GM19467 (cell line): ENCODE measurements at regions not wholly inside any gene's neighbourhood (a gene's known extent, or its start where the extent isn't known, plus 50 kb on each side); places are given as distances from the start of the nearest gene placed in this dataset.
"Not testable (repeated sequence)": the region's sequence is repeated elsewhere in the genome, so short reads cannot be mapped to it uniquely, and the experiment has no call there.

Source experiments
- ATAC-seq: cut with Tn5 transposase; IDR thresholded peaks from one replicate; pipeline ENCODE4 v1.9.1; 2021; ENCODE audit warnings: mild to moderate bottlenecking, moderate library complexity; ENCODE audit not compliant: unreplicated experiment

DNA sequence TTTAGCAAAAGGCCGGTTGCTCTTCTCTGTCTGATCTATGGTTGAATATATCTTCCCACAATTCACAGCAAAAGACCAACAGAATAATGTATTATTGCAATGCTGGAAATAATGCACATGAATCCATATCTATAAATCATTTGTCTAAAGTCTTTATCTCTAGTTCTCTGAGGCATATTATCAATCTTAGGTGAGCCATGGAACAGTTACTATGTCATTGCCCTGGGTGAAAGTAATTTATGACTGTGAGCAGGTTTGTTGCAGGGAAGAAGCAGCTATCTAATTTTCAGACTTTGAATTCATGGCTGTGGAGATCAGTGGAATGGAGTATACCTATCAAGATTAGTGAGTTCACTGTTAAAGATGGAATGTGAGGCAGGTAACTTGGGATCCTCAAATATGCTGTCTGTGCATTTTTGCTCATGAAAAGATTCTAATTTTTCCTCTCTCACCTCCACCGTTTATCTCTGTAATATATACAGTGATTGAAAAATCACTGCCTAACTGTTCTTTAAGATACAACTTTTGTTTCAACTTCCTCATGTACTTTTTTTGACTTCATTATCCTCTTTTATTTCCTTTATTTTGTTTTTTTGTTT is 256.8 kb upstream of the ARSJ start:
- no peak for ATAC-seq

DNA sequence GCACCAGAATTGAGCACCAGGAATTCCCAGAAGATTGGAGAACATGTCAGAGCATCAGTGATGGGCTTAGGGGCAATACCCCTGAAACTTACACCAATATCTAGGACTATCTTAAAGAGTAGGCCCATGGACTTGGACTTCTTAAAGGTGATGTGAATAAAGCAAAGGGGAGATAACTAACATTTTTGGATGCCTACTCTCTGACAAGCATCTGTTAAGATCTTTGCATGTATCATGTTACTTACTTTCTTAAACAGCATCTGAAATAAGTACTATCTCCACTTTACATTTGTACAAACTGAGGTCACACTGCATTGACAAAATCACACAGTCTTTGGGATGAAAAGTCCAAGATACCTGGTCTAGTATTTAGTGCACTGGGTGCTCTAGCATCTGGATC is 258.6 kb upstream of the ARSJ start:
- no peak for ATAC-seq

DNA sequence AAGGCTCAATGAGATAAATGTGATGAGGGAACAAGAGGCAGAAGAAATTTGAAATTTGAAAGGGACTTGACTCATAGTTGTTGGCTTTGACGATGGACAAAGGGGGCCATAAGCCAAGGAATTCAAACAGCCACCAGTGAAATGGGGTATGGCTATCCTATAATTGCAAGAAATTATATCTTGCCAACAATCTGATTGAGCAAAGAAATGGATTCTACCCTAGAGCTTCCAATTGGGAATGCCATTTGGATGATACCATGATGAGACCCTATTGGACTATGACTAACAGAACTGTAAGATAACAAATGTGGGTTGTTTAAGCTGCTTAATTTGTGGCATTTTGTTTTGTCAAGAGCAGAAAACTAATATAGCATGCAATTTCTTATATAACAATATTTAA is 270.1 kb upstream of the ARSJ start:
- no peak for ATAC-seq

DNA sequence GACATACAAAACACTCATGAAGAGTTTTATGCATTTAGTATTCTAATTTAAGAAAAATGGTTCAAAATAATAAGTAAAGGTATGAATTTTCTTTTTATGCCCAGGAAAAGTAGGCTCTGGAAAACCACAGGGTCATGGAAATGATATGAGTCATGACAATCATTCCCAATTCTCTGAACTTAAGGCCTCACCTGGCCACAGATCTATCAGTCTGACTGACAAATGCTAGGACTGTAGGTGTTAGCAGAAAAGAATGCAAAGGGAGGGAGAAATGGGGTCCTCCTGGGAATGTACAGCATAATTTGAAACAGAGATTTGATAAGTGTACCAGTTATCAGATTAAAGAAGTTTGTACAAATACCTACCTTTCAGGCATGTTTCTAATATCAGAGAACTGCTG is 270.5 kb upstream of the ARSJ start:
- ATAC-seq, result no peak

DNA sequence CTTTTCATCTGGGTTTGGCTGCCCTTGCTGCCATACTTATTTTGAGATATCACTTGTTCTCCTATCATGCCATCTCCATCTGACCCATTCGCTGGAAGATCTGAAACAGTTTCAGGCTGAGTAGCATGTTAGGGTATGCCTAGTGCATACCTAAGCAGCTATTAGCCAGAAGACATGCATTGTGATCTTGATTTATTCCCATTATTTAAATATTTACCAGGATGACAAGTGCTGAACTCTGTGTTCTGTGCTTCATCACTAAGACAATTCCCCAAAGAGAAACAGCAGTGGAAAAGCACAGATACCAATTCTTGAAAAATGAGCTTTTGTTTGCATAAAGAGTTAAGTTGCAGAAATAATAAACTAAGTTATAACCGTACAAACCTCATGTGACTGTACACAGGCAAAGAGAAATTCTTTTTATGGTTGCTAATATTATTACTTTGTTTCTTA is 271.0 kb upstream of the ARSJ start:
- ATAC-seq, result no peak

DNA sequence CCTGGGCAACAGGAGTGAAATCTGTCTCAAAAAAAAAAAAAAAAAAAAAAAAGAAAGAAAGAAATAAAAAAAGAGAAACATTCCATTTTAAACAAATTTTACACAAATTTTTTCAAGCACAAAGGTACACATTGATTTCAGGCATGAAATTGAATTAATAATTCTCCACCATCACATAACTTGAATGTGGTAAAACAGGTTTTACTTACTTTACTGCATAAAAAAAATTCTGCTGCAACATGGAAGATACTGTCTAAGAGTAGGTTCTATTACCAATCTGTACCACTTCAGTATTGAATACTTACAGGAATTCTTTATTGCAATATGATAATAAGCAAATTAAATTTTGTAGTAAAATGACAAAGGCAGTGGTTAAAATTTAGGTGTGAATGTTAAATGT is 271.6 kb upstream of the ARSJ start:
- no peak for ATAC-seq

DNA sequence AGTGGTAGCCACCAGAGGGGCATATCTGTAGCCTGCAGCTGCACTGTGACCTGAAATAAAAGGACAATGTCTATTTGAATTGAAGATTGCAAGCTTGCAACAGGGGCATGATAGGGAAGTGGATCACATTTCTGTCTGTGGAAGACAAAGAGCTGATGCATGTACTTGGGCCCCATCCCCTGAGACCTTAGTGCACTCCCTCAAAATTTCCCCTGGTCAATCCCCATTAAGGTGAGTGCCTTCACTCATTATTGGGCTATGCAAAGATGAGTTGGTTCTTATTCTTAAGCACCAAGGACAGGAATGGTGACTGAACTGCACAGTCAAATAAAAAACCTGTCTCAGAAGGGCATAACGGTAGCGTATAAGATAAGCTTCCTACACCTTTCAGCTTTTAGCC is 273.1 kb upstream of the ARSJ start:
- no peak for ATAC-seq

DNA sequence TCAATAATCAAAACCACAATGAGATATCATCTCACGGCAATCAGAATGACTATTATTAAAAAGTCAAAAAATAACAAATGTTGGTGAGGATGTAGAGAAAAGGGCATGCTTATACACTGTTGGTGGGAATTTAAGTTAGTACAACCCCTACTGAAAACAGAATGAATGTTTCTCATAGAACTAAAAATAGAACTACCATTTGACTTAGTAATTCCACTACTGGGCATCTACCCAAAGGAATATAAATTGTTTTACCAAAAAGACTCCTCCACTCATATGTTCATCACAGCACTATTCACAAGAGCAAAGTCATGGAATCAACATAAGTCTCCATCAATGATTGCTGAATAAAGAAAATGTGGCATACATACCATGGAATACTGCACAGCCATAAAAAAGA is 278.1 kb upstream of the ARSJ start:
- ATAC-seq, result no peak

DNA sequence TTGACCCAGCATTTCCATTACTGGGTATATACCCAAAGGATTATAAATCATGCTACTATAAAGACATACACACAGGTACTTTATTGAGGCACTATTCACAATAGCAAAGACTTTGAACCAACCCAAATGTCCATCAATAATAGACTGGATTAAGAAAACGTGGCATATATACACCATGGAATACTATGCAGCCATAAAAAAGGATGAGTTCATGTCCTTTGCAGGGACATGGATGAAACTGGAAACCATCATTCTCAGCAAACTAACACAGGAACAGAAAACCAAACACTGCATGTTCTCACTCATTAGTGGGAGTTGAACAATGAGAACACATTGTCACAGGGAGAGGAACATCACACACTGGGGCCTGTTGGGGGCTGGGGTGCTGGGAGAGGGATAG is 283.0 kb upstream of the ARSJ start:
- ATAC-seq, result not testable (repeated sequence)

DNA sequence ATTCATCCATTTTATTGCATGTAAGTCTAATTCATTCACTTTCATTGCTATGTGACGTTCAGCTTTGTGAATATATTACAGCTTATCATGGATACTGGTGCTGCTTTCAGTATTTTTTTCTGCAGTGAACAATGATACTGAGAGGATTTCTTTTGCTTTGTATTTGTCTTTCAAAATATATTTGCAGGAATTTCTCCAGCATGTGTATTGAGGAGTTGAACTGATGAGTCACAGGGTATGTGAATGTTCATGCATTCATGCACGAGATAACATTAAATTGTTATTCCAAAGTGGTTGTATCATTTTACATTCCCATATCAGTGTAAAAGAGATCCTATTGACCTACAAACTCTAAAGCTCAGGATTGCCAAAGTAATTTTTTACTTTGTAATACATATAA is 283.8 kb upstream of the ARSJ start:
- ATAC-seq, result no peak

DNA sequence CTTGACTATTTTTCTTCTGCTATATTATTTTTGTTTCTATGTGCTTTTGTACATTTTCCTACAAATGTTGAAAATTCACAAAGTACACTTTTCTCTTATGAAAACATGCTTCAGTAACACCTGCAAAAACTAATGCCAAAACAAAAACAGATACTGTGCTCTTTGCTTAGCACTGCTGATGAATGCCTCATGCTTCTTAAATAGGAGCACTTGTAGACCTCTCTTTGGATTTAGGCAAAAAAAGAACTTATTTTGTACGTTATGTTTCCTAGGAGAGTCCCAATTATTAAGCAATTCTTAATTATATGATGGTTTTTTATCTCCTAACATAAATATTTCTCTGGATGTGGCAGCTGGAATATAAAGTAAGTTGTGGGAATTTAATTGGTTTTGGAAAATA is 285.0 kb upstream of the ARSJ start:
- ATAC-seq, result no peak

DNA sequence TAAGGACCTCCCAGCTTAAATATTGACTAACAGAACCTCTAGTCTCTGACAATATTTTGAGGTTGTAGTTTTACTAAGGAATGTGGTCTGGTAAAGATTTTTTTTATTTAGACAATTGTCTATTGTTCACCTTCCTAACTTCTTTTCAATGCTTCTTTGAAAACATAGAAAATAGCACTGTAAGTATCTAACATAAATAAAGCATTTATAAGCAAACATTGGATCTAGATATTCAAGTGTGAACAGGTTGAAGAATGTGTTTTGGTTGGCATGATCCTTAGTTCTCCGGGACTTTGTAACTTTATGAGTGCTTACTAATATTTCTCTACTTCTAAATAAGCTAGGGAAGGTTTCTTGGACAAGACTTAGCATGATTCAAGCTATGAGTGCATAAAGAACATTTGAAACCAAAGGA is 285.4 kb upstream of the ARSJ start:
- no peak for ATAC-seq

DNA sequence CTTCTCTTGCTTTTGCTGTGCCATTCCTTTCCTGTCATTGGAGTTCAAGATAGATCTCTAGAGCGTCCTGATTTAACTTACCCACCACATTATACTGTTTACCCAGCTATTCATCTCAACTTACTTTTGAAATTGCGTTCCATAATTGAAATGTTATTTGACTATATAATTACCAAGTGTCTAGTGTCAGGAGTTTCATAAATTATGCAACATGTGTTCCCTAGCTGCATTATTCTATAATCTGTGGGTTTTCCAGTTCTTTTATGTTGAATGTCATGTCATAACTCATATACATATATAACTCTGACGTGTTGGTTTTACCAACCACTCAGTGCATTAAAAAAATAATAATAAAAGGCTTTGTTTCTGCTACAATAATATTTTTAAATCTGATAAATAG is 285.9 kb upstream of the ARSJ start:
- no peak for ATAC-seq

DNA sequence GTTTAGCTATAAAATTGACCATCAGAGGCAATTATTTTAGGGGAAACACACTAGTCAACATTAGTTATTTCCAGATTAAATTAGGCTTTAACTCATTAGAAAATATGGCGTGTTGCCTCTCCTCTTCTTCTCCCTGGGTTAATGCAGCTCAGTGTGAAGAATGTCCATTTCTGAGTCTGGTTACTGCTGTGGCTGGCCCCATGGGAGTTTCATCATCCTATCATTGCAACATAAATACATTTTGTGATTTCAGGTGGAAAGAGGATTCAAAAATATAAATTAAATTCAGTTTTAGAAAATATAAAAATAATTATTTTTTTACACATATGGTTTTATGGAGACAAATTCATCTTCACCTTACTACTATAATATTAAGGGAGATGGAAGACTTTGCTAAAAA is 288.5 kb upstream of the ARSJ start:
- ATAC-seq, result no peak

DNA sequence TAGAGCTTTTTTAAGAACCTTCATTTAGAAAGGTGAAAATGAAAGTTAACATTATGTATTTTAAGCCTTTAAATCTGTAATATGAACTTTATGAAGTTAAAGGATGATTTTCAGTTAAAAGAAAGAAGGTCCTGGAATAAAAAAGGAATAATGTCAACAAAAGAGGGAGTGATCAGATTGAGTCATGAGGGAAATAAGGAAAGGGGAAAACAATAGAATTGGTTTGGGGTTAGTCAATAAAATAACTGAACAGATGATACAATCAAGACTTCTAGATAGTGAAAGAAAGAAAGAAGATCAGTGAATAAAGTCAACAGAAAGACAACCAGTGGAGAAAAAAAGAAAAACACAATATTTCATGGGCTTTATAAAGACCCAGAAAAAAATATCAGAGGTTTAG is 291.6 kb upstream of the ARSJ start:
- ATAC-seq, result no peak

DNA sequence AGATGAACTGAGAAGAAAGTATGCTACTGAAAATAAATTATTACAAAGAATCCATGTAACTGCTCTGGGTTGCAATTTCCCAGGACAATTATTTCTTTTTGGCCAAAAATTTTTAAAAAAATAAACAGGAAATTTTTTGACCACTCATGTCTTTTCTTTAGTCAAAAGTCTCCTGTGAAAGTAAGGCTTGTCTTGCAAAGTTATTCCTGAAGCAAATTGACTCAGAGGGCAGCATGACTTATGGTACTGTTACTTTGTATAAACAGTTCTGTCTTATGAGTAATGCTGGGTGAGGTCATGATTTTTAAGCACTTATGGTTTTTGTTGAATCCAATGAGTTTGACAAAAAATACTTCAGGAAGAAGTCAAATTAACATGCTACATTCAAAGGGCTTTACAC is 292.8 kb upstream of the ARSJ start:
- no peak for ATAC-seq

DNA sequence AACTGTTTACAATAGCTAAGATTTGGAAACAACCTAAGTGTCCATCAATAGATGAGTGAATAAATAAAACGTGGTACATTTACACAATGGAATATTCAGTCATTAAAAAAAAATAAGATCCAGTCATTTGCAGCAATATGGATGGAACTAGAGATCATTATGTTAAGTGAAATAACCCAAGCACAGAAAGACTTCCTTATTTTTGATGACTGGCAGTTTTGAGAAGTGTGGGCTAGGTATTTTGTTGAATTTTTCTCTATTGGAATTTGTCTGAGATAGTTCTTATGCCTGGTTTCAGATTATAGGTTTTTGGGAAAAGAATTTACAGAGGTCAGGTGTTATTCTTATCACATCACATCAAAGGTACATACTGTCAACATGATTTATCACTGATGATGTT is 293.8 kb upstream of the ARSJ start:
- ATAC-seq, result no peak

DNA sequence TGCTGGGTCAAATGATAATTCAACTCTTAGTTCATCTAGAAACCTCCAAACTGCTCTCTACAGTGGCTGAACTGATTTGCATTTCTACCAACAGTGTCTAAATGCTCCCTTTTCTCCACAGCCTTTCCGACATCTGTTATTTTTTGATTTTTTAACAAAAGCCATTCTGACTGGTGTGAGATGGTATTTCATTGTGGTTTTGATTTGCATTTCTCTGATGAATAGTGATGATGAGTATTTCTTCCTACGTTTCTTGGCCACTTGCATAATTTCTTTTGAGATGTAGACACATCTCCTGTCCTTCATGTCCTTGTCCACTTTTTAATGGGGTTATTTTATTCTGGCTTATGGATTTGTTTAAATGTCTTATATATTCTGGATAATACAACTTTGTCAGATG is 298.2 kb upstream of the ARSJ start:
- ATAC-seq, result no peak

DNA sequence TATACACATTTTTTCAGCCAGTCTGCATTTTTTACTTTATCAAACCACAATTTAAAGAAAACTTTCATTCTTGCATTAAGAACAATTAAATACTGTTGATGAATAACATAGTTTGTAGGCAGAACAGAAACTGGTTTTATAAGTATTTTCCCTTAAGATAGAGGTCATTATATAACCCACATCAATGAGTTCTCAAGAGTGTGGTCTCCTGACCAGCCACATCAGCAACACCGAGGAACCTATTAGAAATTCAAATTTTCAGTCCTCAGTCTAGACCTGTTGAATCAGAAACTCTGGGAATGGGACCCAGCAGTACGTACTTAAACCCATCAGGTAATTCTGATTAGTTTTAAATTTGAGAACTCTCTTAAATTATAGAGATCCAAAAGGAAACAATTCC is 299.6 kb upstream of the ARSJ start:
- no peak for ATAC-seq

DNA sequence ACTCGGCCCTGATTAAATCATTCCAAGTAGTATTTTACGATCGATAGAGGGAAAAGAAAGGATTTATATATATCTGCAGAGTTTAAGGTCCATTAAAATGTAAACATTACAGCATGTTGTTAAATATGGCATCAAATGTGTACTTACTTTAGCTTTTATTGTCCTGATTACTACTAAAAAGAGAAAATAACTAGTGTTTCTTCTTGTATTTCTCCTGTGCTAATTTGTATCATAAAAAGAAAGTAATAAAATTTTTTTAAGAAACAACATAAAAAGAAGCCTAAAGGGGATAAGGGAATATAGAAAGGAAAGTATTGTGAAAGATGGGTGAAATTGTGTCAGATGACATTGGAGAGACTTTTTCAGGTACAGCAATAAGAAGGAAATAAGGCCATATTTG is 300.3 kb upstream of the ARSJ start:
- no peak for ATAC-seq

DNA sequence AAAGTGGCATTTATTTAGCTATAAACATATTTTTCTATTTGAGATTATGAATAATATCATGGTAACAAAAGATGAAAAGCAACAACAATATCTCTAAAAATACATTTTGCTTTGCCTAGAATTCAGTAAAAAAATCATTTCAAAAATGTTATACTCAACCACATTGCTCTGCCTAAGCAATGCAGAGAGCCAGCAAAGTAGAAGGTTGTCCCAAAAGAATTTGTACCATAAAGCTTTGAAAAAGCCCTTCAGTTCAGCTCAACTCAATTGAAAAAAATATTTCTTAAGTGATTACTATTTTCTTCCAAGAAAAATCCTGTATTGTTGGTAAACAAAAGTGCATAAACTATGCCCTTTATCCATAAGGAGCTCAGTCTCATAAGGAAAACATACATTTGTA is 301.2 kb upstream of the ARSJ start:
- no peak for ATAC-seq

DNA sequence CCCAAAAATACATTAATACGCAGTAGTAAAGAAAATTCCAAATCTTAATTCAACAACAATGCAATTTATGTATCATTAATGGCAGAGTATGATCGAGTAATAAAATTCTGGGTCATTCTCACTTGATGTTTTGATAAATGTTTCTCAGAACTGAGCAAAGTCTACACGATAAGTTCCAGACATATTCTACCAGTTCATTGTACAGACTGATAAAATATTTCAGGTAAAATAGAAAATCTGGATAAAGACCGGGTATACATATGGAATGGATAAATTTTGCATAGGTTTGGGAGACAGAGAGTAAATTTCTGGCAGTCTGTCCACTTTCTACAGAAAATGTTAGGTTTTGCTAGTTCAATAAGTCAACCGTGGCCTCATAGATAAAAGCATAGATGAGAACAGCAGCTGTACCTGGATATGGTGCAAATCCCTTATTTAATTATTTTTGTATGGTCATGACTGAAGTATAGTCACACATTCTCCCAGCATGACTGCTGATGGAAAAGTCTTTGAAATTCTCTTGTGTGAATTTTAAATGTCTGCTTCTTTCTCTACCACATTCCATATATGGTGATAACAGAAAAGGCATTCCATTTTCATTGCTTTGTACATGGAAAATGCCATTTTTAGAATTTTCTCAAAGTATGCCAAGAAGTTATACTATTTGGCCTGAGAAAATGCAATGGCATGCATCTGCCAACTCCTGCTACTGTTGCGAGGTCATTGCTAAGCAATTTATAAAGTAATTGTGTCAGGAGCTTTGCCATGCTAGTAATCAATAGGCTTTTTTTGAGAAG is 301.9 kb upstream of the ARSJ start:
- no peak for ATAC-seq

DNA sequence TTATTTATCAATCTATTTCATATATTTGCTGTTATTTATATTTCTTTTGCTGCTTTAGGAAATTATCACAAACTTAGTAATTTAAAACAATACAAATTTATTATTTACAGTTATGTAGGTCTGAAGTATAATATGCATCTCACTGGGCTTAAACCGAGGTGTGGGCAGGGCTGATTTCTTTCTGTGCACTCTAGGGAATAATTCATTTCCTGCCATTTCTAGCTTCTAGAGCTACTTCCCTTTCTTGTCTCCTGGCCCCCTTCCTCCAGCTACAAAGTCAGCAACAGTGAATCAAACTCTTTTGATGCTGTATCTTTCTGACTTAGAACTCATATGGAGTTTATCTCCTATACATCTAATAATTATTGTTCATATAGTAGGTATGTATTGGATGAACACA is 303.5 kb upstream of the ARSJ start:
- ATAC-seq, result peak; percentile 70
